HG02623 (cell line): ENCODE measurements at regions not wholly inside any gene's neighbourhood (a gene's known extent, or its start where the extent isn't known, plus 50 kb on each side); places are given as distances from the start of the nearest gene placed in this dataset.
"Not testable (repeated sequence)": the region's sequence is repeated elsewhere in the genome, so short reads cannot be mapped to it uniquely, and the experiment has no call there.

Experiments
- ATAC-seq: cut with Tn5 transposase; IDR thresholded peaks from one replicate; pipeline ENCODE4 v1.9.1; 2021; ENCODE audit warnings: moderate library complexity; ENCODE audit not compliant: unreplicated experiment

DNA sequence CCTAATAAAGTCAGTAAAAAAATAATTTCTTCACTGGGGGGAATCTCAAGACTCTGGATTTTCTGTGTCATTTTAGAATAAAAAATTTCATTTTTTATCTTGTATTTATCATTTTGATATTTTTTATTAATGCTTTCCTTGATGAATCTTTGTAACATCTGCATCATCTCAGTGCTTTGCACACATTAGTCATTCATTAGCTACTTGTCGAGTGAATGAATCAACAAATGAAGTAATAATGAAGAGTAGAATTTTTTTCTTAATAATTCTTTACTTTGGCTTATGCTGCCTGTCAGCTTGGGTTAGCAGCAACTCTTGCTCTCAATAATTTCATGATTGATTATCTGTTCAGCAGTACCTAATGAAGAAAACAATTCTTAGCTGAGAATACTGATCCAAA, 530.8 kb downstream of the GRXCR1 start:
- ATAC-seq, result no peak

- ATAC-seq, result no peak
Measured at GRCh38 chr4:43425206-43425605, 532.7 kb downstream of the GRXCR1 start.

DNA sequence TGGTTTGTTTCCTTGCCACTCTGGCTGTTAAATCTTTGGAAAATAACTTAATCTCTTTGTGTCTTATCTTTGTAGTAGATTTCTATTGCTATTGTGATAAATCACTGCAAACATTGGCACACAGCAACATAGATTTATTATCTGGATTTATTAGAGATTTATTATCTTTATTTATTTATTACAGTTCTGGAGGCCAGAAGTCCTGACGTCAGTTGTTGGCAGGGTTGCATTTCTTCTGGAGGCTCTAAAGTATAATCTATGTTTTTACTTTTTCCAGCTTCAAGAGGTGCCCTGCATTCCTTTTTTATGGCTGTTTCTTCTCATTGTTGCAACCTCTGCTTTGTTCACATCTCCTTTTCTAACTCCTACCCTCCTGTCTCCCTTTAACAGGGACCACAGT, 542.8 kb downstream of the GRXCR1 start:
- no peak for ATAC-seq

DNA sequence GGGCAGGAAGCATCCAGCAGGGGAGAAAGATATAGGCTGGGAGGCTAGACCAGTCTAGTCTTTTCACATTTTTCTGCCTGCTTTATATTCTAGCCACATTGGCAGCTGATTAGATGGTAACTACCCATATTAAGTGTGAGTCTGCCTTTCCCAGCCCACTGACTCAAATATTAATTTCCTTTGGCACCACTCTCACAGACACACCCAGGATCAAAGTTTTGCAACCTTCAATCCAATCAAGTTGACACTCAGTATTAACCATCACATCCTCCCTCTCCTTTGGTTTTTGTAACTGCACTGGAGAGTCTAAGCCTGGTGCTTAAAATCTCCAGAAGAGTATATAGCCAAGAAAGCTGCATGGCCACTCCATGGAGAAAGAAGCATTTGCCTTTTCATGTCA, 560.4 kb downstream of the GRXCR1 start:
- ATAC-seq, result no peak

- ATAC-seq, result no peak
Measured at GRCh38 chr4:43456383-43456782, 563.9 kb downstream of the GRXCR1 start.

DNA sequence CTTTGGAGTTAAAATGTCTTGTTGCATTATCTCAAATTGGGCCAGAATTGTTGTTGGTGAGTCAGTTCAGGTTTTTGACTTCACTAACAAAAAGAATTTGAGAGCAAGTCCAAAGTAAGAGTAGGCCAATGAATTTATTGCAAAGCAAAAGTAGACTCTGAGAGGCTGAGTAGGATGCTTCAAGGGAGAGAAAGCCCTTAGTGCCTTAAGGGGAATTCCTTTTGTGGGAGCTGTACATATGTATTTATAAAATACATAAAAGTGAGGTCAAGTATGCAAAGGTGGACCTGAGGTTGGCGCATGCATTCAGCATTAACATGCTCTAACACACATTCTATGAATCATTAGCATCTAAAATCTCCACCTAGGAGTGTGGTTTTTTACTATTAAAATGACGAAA, 565.4 kb downstream of the GRXCR1 start:
- no peak for ATAC-seq

- ATAC-seq, result no peak
Measured at GRCh38 chr4:43458293-43458692, 565.8 kb downstream of the GRXCR1 start.

DNA sequence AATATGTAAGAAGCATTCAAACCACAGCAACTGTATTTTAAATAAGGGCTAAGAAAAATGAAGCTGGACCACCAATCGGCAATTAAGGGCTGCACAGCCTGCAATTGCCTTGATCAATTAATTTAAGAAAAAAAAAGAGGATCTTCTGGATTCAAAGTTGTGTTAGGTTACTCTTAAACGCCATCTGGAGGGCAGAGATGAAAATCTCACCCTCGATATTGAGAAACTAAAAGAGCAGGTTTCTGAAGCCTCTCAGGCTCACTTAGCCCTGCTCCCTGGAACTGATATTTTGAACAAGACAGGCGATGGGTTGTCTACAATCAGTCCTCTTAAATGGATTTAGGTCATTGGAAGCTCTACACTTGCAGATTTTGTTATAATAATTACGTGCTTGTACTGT, 579.4 kb downstream of the GRXCR1 start:
- no peak for ATAC-seq

GRCh38 chr4:43481526-43481925, 589.0 kb downstream of the GRXCR1 start:
- ATAC-seq, result no peak

DNA sequence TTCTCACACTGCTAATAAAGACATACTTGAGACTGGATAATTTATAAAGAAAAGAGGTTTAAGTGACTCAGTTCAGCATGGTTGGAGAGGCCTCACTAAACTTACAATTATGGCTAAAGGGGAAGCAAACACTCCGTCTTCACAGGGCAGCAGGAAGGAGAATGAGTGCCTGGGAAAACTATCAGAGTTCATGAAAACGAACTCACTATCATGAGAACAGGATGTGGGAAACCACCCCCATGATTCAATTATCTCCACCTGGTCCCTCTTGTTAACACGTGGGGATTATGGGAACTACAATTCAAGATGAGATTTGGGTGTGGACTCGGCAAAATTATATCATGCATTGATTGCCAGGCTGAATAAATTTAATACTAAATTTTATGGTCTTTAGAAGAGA, 592.7 kb downstream of the GRXCR1 start:
- ATAC-seq, result no peak

GRCh38 chr4:43496188-43496587, 603.7 kb downstream of the GRXCR1 start:
- no peak for ATAC-seq

GRCh38 chr4:43496602-43497001, 604.1 kb downstream of the GRXCR1 start:
- no peak for ATAC-seq

- not testable (repeated sequence) for ATAC-seq
Measured at GRCh38 chr4:43505823-43506222, 613.3 kb downstream of the GRXCR1 start.

GRCh38 chr4:43512253-43512652, 619.7 kb downstream of the GRXCR1 start:
- ATAC-seq, result no peak

- ATAC-seq, result no peak
Measured at GRCh38 chr4:43525646-43526045, 633.1 kb downstream of the GRXCR1 start.

DNA sequence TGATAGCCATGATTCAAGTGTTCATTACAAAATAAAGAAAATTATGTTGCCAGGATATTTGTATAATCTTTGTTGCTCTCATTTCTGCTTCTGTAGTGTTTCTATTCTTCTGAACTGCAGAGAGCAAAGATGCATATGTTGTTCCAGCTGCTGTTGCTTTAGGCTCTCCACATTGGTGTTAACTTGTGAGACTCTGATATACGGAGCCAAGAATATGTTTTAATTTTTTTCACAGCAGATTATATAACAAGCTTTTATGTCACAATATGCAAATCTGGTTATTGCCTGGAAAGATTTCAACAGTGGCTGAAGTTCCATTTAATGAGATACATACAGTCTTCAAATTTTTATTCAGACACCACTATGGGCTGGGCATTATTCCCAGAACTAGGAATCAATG, 655.0 kb downstream of the GRXCR1 start:
- no peak for ATAC-seq

GRCh38 chr4:43550981-43551627, 658.6 kb downstream of the GRXCR1 start:
- no peak for ATAC-seq

- no peak for ATAC-seq
Measured at GRCh38 chr4:43556262-43556661, 663.7 kb downstream of the GRXCR1 start.

DNA sequence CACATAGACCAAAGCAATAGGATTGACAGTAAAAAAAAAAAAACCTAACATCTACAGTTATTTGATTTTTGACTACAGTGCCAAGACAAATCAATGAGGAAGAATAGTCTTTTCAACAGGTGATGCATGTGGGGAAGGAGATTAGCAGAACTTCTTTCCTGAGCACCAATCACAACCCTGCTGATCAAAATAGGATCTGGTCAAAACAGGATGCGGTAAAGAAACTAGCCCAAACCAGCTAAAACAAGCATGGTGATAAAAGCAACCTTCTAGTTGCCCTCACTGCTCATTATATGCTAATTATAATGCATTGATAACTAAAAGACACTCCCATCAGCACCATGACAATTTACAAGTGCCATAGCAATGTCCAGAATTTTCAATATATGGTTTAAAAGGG, 667.5 kb downstream of the GRXCR1 start:
- ATAC-seq, result no peak

GRCh38 chr4:43564107-43564506, 671.6 kb downstream of the GRXCR1 start:
- ATAC-seq, result no peak

DNA sequence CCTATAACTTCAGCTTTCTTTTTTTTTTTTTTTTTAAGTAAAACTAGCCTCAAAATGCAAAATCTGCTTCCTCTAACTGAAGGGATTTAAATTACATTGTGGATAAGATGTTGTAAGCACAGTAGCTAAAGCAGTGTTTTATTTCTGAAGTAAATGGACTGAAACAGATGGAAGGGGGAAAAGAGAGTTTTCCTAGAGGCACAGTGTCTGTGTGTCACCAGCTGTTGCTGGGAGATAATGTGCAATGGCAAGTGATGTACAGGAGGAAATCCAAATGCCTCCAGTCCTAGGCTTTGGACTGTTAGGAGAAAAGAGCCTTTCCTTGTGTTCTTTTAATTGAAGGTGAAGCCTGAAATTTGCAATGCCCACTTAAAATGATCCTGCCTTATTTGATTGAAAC, 672.1 kb downstream of the GRXCR1 start:
- ATAC-seq, result no peak

DNA sequence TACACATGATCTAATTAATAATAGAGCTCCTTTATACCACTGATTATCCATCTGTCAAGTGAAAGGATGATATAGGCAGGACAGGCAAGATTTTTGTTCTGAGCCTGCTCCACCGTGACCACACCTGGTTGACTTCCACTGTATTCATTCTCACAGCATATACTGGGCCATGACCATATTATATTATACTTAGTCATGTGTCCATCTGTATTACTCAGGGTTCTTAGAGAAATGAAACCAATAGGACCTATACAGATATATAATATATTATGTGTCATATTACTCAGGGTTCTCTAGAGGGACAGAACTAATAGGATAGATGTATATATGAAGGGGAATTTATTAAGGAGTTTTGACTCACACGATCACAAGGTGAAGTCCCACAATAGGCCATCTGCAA, 675.1 kb downstream of the GRXCR1 start:
- no peak for ATAC-seq

DNA sequence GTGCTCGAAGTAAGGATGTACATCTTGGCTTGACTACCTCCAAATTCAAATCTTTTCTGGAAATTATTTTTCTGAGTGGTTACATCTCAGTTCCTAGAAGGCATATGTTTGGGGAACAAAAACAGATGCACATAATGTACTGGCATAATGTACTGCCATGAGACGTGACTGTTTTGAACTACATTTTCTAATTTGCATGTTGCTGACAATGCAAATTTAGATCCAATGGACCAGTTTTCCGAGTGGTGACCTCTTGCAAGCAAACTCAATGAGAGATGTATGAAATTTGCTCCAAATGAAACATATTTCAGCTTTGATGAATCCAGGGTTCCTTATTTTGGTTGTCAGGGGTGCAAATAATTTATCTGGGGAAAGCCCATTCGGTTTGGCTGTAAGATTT, 694.3 kb downstream of the GRXCR1 start:
- no peak for ATAC-seq
